ENCODE measurements at regions not wholly inside any gene's neighbourhood (a gene's known extent, or its start where the extent isn't known, plus 50 kb on each side); places are given as distances from the start of the nearest gene placed in this dataset.

- WGBS (ENCODE audit: insufficient coverage) = 56% methylated on average over 7 of the region's 8 CpGs
- intact Hi-C loops (cut with micrococcal nuclease) = no loop called here
Measured at GRCh38 chr11:69997352-69997751, 80.8 kb upstream of the ANO1 start.

GRCh38 chr11:69999721-70000120 is 78.4 kb upstream of the ANO1 start:
- ATAC-seq (no peak), DNase-seq (no peak)
- no peaks in the 10 kb centered on the region for H3K9me3 ChIP-seq (ENCODE audit: control insufficient read depth, insufficient read depth, low read length)
- no peak overlapping the region for H3K4me3 Mint-ChIP-seq
- TF ChIP-seq CTCF (IDR thresholded peaks at IDR 0.05) = no peak
- H3K4me1 Mint-ChIP-seq = no peaks in the 10 kb centered on the region
- no peaks in the 10 kb centered on the region for H3K4me1 ChIP-seq (ENCODE audit: control insufficient read depth, insufficient read depth, low read length)
- H3K36me3 ChIP-seq (ENCODE audit: control insufficient read depth, insufficient read depth, low read length) = no peaks in the 10 kb centered on the region
- no peaks in the 10 kb centered on the region for H3K36me3 Mint-ChIP-seq
- H3K27me3 ChIP-seq (ENCODE audit: control insufficient read depth, insufficient read depth, low read length) = no peaks in the 10 kb centered on the region
- no peaks in the 10 kb centered on the region for H3K9me3 Mint-ChIP-seq
- no peak overlapping the region for H3K27ac Mint-ChIP-seq
- 46% methylated on average over 3 of the region's 3 CpGs for WGBS (ENCODE audit: insufficient coverage)
- H3K4me3 ChIP-seq (ENCODE audit: low read length) = no peak overlapping the region
- intact Hi-C loops (cut with micrococcal nuclease) = no loop called here
- H3K27me3 Mint-ChIP-seq (ENCODE audit: low read depth in 2 of 2) = peaks cover 13 to 14% of the 10 kb centered on the region in 2 donors
- no peak overlapping the region for H3K27ac ChIP-seq (ENCODE audit: low read length)

More at GRCh38 chr11:69997352-69997751, 80.8 kb upstream of the ANO1 start:
- Mint-ChIP-seq H3K4me1 (no peaks in the 10 kb centered on the region), H3K9me3 (peaks cover 0 to 2% of the 10 kb centered on the region in 2 donors), H3K27me3 (ENCODE audit: low read depth in 2 of 2) (peaks cover 10 to 14% of the 10 kb centered on the region in 2 donors), H3K4me3 (no peak overlapping the region), H3K27ac (no peak overlapping the region), H3K36me3 (no peaks in the 10 kb centered on the region)
- Histone ChIP-seq H3K9me3 (ENCODE audit: control insufficient read depth, insufficient read depth, low read length) (no peaks in the 10 kb centered on the region), H3K4me3 (ENCODE audit: low read length) (no peak overlapping the region), H3K36me3 (ENCODE audit: control insufficient read depth, insufficient read depth, low read length) (no peaks in the 10 kb centered on the region), H3K27me3 (ENCODE audit: control insufficient read depth, insufficient read depth, low read length) (no peaks in the 10 kb centered on the region), H3K27ac (ENCODE audit: low read length) (no peak overlapping the region), H3K4me1 (ENCODE audit: control insufficient read depth, insufficient read depth, low read length) (no peaks in the 10 kb centered on the region)
- ATAC-seq (no peak), DNase-seq (no peak)
- TF ChIP-seq CTCF (IDR thresholded peaks at IDR 0.05) = no peak

GRCh38 chr11:70000228-70000627 is 77.9 kb upstream of the ANO1 start:
- Histone ChIP-seq H3K4me1 (ENCODE audit: control insufficient read depth, insufficient read depth, low read length) (no peaks in the 10 kb centered on the region), H3K4me3 (ENCODE audit: low read length) (no peak overlapping the region), H3K36me3 (ENCODE audit: control insufficient read depth, insufficient read depth, low read length) (no peaks in the 10 kb centered on the region), H3K27me3 (ENCODE audit: control insufficient read depth, insufficient read depth, low read length) (no peaks in the 10 kb centered on the region), H3K27ac (ENCODE audit: low read length) (no peak overlapping the region), H3K9me3 (ENCODE audit: control insufficient read depth, insufficient read depth, low read length) (no peaks in the 10 kb centered on the region)
- no peak for ATAC-seq
- TF ChIP-seq CTCF (IDR thresholded peaks at IDR 0.05) = no peak
- H3K27ac Mint-ChIP-seq = no peak overlapping the region
- peaks cover 13 to 14% of the 10 kb centered on the region in 2 donors for H3K27me3 Mint-ChIP-seq (ENCODE audit: low read depth in 2 of 2)
- WGBS (ENCODE audit: insufficient coverage) = 75% methylated on average over 1 of the region's 3 CpGs
- H3K9me3 Mint-ChIP-seq = no peaks in the 10 kb centered on the region
- no peak overlapping the region for H3K4me3 Mint-ChIP-seq
- intact Hi-C loops (cut with micrococcal nuclease) = no loop called here
- no peaks in the 10 kb centered on the region for H3K4me1 Mint-ChIP-seq
- H3K36me3 Mint-ChIP-seq = no peaks in the 10 kb centered on the region
- no peak for DNase-seq

GRCh38 chr11:70001246-70001645 is 76.9 kb upstream of the ANO1 start:
- no peak for TF ChIP-seq CTCF (IDR thresholded peaks at IDR 0.05)
- Mint-ChIP-seq H3K36me3 (no peaks in the 10 kb centered on the region), H3K27ac (no peak overlapping the region), H3K4me3 (no peak overlapping the region), H3K4me1 (no peaks in the 10 kb centered on the region), H3K9me3 (no peaks in the 10 kb centered on the region), H3K27me3 (ENCODE audit: low read depth in 2 of 2) (peaks cover 14 to 16% of the 10 kb centered on the region in 2 donors)
- Histone ChIP-seq H3K27ac (ENCODE audit: low read length) (no peak overlapping the region), H3K9me3 (ENCODE audit: control insufficient read depth, insufficient read depth, low read length) (no peaks in the 10 kb centered on the region), H3K27me3 (ENCODE audit: control insufficient read depth, insufficient read depth, low read length) (no peaks in the 10 kb centered on the region), H3K36me3 (ENCODE audit: control insufficient read depth, insufficient read depth, low read length) (no peaks in the 10 kb centered on the region), H3K4me3 (ENCODE audit: low read length) (no peak overlapping the region), H3K4me1 (ENCODE audit: control insufficient read depth, insufficient read depth, low read length) (no peaks in the 10 kb centered on the region)
- 84% methylated on average over 6 of the region's 6 CpGs for WGBS (ENCODE audit: insufficient coverage)
- ATAC-seq (no peak), DNase-seq (no peak)
- intact Hi-C loops (cut with micrococcal nuclease) = no loop called here

All from natural killer cell (primary cell).